ENCODE measurements at regions not wholly inside any gene's neighbourhood (a gene's known extent, or its start where the extent isn't known, plus 50 kb on each side); places are given as distances from the start of the nearest gene placed in this dataset.
A peak's percentile ranks its signal among the peaks of the same experiment; 100 is the strongest.

GRCh38 chr7:30225863-30226613 is 58.4 kb upstream of the ZNRF2 start:
- TF ChIP-seq POLR2AphosphoS5 (IDR thresholded peaks at IDR 0.05) (peak in 1 of 3 donors; percentile 59), EP300 (IDR thresholded peaks at IDR 0.05) (no peak)
- TF ChIP-seq, protein P1, sequence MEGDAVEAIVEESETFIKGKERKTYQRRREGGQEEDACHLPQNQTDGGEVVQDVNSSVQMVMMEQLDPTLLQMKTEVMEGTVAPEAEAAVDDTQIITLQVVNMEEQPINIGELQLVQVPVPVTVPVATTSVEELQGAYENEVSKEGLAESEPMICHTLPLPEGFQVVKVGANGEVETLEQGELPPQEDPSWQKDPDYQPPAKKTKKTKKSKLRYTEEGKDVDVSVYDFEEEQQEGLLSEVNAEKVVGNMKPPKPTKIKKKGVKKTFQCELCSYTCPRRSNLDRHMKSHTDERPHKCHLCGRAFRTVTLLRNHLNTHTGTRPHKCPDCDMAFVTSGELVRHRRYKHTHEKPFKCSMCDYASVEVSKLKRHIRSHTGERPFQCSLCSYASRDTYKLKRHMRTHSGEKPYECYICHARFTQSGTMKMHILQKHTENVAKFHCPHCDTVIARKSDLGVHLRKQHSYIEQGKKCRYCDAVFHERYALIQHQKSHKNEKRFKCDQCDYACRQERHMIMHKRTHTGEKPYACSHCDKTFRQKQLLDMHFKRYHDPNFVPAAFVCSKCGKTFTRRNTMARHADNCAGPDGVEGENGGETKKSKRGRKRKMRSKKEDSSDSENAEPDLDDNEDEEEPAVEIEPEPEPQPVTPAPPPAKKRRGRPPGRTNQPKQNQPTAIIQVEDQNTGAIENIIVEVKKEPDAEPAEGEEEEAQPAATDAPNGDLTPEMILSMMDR (IDR thresholded peaks at IDR 0.05) = no peak

Measured in stomach (tissue), 4 donors.